ENCODE measurements at regions not wholly inside any gene's neighbourhood (a gene's known extent, or its start where the extent isn't known, plus 50 kb on each side); places are given as distances from the start of the nearest gene placed in this dataset.

DNA sequence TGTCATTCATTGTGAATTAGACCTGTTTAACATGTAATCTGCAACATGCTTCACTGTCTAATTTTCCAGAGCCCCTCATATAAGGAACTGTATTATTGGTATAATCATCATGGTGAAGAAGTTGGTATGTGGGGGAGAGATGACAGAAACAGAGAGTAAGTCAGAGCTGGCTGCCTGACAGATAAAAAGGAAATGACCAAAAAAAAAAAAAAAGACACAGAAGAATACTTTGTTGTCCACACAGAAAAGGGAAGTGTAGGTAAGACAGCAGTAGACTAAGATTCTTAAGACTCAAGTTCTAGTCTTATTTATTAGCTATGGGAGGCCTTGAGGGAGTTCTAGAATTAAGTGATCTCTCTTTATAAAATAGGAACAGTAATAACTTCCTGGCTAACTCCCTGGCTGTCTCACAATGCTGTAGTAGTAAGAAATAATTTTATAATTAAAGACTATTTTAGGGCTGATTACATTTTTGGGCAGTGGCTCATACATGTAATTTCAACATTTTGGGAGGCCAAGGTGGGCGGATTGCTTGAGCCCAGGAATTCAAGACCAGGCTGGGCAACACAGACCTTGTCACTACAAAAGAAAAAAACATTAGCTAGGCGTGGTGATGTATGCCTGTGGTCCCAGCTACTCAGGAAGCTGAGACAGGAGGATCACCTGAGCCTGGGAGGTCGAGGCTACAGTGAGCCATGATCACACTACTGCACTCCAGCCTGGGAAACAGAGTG, 102.5 kb downstream of the PRL start:
- TF ChIP-seq, protein P1, sequence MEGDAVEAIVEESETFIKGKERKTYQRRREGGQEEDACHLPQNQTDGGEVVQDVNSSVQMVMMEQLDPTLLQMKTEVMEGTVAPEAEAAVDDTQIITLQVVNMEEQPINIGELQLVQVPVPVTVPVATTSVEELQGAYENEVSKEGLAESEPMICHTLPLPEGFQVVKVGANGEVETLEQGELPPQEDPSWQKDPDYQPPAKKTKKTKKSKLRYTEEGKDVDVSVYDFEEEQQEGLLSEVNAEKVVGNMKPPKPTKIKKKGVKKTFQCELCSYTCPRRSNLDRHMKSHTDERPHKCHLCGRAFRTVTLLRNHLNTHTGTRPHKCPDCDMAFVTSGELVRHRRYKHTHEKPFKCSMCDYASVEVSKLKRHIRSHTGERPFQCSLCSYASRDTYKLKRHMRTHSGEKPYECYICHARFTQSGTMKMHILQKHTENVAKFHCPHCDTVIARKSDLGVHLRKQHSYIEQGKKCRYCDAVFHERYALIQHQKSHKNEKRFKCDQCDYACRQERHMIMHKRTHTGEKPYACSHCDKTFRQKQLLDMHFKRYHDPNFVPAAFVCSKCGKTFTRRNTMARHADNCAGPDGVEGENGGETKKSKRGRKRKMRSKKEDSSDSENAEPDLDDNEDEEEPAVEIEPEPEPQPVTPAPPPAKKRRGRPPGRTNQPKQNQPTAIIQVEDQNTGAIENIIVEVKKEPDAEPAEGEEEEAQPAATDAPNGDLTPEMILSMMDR (IDR thresholded peaks at IDR 0.05; ENCODE audit: low read length) = no peak
- TF ChIP-seq EZH2 (optimal IDR thresholded peaks at IDR 0.05; ENCODE audit: low read depth, low read length) = no peak
- TF ChIP-seq EZH2phosphoT487 (IDR thresholded peaks at IDR 0.05; ENCODE audit: low read length) = no peak

Data from MM.1S (cell line).